ENCODE measurements at regions not wholly inside any gene's neighbourhood (a gene's known extent, or its start where the extent isn't known, plus 50 kb on each side); places are given as distances from the start of the nearest gene placed in this dataset.

DNA sequence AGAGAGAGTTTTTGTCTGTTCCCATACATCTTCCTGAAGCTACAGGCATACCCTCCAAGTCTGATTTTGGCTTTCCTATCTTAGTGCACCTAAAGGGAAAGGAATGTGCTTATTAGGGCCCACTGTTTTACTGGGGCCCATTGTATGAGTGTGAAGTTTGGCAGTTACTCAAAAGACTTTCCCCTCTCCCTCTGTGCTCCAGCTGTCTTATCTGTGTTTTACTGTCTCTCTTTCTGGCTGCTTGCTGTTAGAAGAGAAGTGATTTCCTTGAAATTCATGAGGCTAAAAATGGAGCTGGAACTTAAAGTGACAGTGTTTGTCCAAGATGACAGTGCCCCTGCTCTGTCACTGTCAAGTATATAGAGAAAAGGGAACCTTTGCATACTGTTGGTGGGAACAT is 436.2 kb downstream of the OCA2 start:
- TF ChIP-seq, protein P1, sequence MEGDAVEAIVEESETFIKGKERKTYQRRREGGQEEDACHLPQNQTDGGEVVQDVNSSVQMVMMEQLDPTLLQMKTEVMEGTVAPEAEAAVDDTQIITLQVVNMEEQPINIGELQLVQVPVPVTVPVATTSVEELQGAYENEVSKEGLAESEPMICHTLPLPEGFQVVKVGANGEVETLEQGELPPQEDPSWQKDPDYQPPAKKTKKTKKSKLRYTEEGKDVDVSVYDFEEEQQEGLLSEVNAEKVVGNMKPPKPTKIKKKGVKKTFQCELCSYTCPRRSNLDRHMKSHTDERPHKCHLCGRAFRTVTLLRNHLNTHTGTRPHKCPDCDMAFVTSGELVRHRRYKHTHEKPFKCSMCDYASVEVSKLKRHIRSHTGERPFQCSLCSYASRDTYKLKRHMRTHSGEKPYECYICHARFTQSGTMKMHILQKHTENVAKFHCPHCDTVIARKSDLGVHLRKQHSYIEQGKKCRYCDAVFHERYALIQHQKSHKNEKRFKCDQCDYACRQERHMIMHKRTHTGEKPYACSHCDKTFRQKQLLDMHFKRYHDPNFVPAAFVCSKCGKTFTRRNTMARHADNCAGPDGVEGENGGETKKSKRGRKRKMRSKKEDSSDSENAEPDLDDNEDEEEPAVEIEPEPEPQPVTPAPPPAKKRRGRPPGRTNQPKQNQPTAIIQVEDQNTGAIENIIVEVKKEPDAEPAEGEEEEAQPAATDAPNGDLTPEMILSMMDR (IDR thresholded peaks at IDR 0.05) = no peak
- no peak for TF ChIP-seq POLR2A (IDR thresholded peaks at IDR 0.05)

Measured in ovary (tissue), 3 donors.